DOHH2 (cell line): ENCODE measurements at regions not wholly inside any gene's neighbourhood (a gene's known extent, or its start where the extent isn't known, plus 50 kb on each side); places are given as distances from the start of the nearest gene placed in this dataset.
A peak's percentile ranks its signal among the peaks of the same experiment; 100 is the strongest.

Experiments
- H3F3A ChIP-seq: fragments of 200-600 bp; sonication (generic), shearing (Covaris generic); 2 replicates; pipeline ENCODE4 v1.6.0; 2016; ENCODE audit warnings: antibody characterized with exemption, mild to moderate bottlenecking; ENCODE audit not compliant: control insufficient read depth, insufficient read depth
- H3K27ac ChIP-seq: fragments of 200-600 bp; sonication (generic); 2 replicates; pipeline ENCODE4 v1.5.1; 2014; ENCODE audit warnings: low read depth, mild to moderate bottlenecking, low read length, moderate library complexity
- H3K27me3 ChIP-seq: fragments of 200-600 bp; sonication (generic); 2 replicates; pipeline ENCODE4 v1.6.1; 2014; ENCODE audit warnings: mild to moderate bottlenecking, low read length, mixed read lengths; ENCODE audit not compliant: control insufficient read depth
- H3K36me3 ChIP-seq: fragments of 200-600 bp; sonication (generic); 2 replicates; pipeline ENCODE4 v1.6.1; 2014; ENCODE audit warnings: mild to moderate bottlenecking, low read length, moderate library complexity, mixed read lengths; ENCODE audit not compliant: control insufficient read depth
- H3K4me1 ChIP-seq: fragments of 200-600 bp; sonication (generic); 2 replicates; pipeline ENCODE4 v1.6.1; 2014; ENCODE audit warnings: mild to moderate bottlenecking, low read length, mixed read lengths; ENCODE audit not compliant: control insufficient read depth
- H3K4me2 ChIP-seq: fragments of 200-600 bp; sonication (generic); 2 replicates; pipeline ENCODE4 v1.6.0; 2014; ENCODE audit warnings: mild to moderate bottlenecking, low read length, moderate library complexity
- H3K4me3 ChIP-seq: fragments of 200-600 bp; sonication (generic); 2 replicates; pipeline ENCODE4 v1.5.1; 2014; ENCODE audit warnings: mild to moderate bottlenecking, low read length, mixed read lengths
- H3K79me2 ChIP-seq: fragments of 200-600 bp; sonication (generic); 2 replicates; pipeline ENCODE4 v1.6.1; 2014; ENCODE audit warnings: mild to moderate bottlenecking, low read length, mixed read lengths; ENCODE audit not compliant: control insufficient read depth
- H3K9me2 ChIP-seq: fragments of 200-600 bp; sonication (generic); replicated peaks from 2 replicates; pipeline ENCODE4 v1.6.1; 2014; ENCODE audit warnings: mild to moderate bottlenecking, low read length, mixed read lengths; ENCODE audit not compliant: control insufficient read depth
- H3K9me3 ChIP-seq: fragments of 200-600 bp; sonication (generic); 2 replicates; pipeline ENCODE4 v1.6.1; 2014; ENCODE audit warnings: antibody characterized with exemption, low read length, mixed read lengths; ENCODE audit not compliant: control insufficient read depth, insufficient read depth
- H4K20me1 ChIP-seq: fragments of 200-600 bp; sonication (generic); 2 replicates; pipeline ENCODE4 v1.6.0; 2014; ENCODE audit warnings: low read depth, mild to moderate bottlenecking, antibody characterized with exemption, low read length, moderate library complexity; ENCODE audit not compliant: control insufficient read depth, insufficient read depth
- EZH2phosphoT487 ChIP-seq: fragments of 200-600 bp; sonication (generic); IDR thresholded peaks from 2 replicates; pipeline ENCODE4 v1.6.1; 2017; ENCODE audit warnings: borderline replicate concordance, mild to moderate bottlenecking, antibody characterized with exemption, low read length, moderate library complexity, mixed read lengths
- TF ChIP-seq, protein P1 (sequence below): fragments of 200-600 bp; sonication (generic); IDR thresholded peaks from one replicate; pipeline ENCODE4 v1.5.1; 2014; ENCODE audit warnings: antibody characterized with exemption, mild to moderate bottlenecking, low read depth, low read length; ENCODE audit not compliant: poor library complexity, severe bottlenecking

DNA sequence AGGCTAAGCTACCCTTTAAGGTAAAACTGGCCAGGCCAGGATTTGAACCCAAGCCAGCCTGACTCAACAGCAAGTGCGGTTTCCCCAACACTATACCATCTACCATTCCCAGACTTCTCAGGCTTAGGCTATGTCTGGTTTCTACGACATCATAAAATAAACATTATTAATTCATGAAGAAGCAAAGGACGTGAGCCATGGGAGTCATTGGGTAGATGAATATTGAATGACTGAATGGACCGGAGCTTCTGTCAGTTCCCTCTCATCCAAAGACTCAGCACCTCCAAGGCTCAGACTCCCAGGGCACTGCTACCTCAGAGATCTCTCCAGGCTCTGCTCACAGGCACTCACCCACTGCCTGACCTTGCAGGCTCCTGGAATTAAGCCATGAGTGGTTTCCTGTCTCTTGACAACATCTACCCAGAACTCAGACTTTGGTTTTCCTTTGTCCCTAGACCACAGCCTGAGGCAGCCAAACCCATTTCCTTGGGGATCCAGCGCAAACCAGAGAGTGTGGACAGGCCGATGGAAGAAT is 64.6 kb upstream of the STEAP1B start:
- Histone ChIP-seq H3K4me2 (peak overlapping the region; percentile 18), H3K27me3 (peaks cover 53% of the 10 kb centered on the region), H3K4me3 (0 out of 2 replicates have a peak overlapping the region, but pooled peaks have one; percentile 0), H3K4me1 (peaks cover 54% of the 10 kb centered on the region), H3K36me3 (no peaks in the 10 kb centered on the region), H3K9me3 (no peaks in the 10 kb centered on the region), H3K79me2 (no peaks in the 10 kb centered on the region), H4K20me1 (no peaks in the 10 kb centered on the region), H3K27ac (no peak overlapping the region), H3F3A (no peaks in the 10 kb centered on the region), H3K9me2 (no peaks in the 10 kb centered on the region)
- no peak for TF ChIP-seq EZH2phosphoT487
- TF ChIP-seq, protein P1, sequence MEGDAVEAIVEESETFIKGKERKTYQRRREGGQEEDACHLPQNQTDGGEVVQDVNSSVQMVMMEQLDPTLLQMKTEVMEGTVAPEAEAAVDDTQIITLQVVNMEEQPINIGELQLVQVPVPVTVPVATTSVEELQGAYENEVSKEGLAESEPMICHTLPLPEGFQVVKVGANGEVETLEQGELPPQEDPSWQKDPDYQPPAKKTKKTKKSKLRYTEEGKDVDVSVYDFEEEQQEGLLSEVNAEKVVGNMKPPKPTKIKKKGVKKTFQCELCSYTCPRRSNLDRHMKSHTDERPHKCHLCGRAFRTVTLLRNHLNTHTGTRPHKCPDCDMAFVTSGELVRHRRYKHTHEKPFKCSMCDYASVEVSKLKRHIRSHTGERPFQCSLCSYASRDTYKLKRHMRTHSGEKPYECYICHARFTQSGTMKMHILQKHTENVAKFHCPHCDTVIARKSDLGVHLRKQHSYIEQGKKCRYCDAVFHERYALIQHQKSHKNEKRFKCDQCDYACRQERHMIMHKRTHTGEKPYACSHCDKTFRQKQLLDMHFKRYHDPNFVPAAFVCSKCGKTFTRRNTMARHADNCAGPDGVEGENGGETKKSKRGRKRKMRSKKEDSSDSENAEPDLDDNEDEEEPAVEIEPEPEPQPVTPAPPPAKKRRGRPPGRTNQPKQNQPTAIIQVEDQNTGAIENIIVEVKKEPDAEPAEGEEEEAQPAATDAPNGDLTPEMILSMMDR: no peak

DNA sequence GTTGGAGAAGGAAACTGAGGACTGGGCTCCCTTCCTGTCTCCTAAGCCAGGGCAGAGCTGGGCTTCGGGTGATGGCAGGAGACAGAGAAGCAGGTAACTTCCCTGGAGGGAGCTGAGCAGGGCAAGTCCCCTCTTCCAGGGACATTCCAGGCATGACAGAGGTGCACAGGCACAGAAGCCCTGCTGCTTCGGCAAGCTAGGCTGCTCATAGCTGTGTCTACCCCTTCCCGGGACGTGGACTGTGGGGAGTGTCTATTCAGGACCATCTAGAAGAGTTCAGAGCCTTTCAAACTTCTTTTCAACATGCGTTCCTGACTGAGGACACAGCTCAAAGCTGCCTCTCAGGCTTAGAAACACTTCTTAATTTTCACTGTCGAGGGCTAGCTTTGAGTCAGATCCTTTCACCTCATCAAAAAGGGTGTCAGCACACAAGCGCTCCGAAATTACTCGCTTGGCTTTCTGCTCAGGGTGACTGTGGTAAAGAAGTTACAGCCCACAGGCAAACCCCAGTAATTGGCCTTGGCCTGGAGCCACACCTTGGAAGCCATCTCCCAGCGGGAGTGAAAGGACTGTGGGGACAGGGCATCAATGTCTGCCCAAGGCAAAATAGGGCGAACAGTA is 63.7 kb upstream of the STEAP1B start:
- Histone ChIP-seq H3K79me2 (no peaks in the 10 kb centered on the region), H3K9me2 (no peaks in the 10 kb centered on the region), H3K27ac (no peak overlapping the region), H3K4me3 (no peak overlapping the region), H3K27me3 (peaks cover 51% of the 10 kb centered on the region), H3K9me3 (no peaks in the 10 kb centered on the region), H3F3A (no peaks in the 10 kb centered on the region), H4K20me1 (no peaks in the 10 kb centered on the region), H3K4me2 (peak overlapping the region; percentile 56), H3K36me3 (no peaks in the 10 kb centered on the region), H3K4me1 (peaks cover 54% of the 10 kb centered on the region)
- no peak for TF ChIP-seq EZH2phosphoT487
- TF ChIP-seq, protein P1: no peak

DNA sequence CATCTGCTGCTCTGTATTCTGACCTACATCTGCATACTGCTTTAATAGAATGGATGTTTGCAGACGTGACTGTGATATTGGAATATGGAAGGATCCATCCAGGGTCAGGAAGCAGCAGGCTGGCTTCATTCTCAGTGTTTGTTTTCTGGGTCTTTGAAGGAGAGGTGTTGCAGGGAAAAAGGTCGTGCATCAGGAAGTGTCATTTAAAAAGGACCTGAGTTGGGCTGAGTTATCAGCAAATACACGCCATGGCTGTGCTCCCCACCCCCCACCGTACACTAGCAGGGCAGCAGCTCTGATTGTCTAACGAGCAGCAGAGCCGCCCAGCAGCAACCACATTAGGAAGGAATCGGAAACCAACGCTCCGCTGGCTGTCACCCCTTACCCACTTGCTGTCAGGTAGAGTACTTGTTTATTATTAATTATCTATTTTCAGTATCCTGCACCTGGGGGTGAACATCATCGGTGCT is 63.1 kb upstream of the STEAP1B start:
- no peaks in the 10 kb centered on the region for H3K9me2 ChIP-seq
- H3K4me3 ChIP-seq: peak overlapping the region; percentile 28
- no peaks in the 10 kb centered on the region for H4K20me1 ChIP-seq
- no peaks in the 10 kb centered on the region for H3K9me3 ChIP-seq
- peaks cover 45% of the 10 kb centered on the region for H3K27me3 ChIP-seq
- TF ChIP-seq EZH2phosphoT487: no peak
- TF ChIP-seq, protein P1: no peak
- peaks cover 54% of the 10 kb centered on the region for H3K4me1 ChIP-seq
- no peaks in the 10 kb centered on the region for H3K36me3 ChIP-seq
- H3K4me2 ChIP-seq: peak overlapping the region; percentile 56
- no peaks in the 10 kb centered on the region for H3K79me2 ChIP-seq
- no peaks in the 10 kb centered on the region for H3F3A ChIP-seq
- H3K27ac ChIP-seq: no peak overlapping the region
